ENCODE measurements at regions not wholly inside any gene's neighbourhood (a gene's known extent, or its start where the extent isn't known, plus 50 kb on each side); places are given as distances from the start of the nearest gene placed in this dataset.

GRCh38 chr10:117626228-117626627, 83.7 kb downstream of the EMX2 start:
- Histone ChIP-seq H3K79me2 (ENCODE audit: control insufficient read depth in 1 of 2, insufficient read depth in 2 of 2, low read length in 2 of 2) (no peaks in the 10 kb centered on the region), H2AK5ac (ENCODE audit: low read depth, low read length) (no peak overlapping the region), H2BK15ac (ENCODE audit: low read length) (no peak overlapping the region), H2BK20ac (ENCODE audit: low read length) (no peak overlapping the region), H3K9ac (replicated peaks in 1 of 4; ENCODE audit: extremely low read depth in 1 of 4, low read depth in 3 of 4, low read length in 3 of 4) (no peak overlapping the region), H4K20me1 (replicated peaks in 1 of 2; ENCODE audit: control insufficient read depth in 1 of 2, insufficient read depth in 2 of 2, low read length in 2 of 2) (no peaks in the 10 kb centered on the region), H3K56ac (replicated peaks; ENCODE audit: insufficient read length, low read depth, low read length) (no peak overlapping the region), H3K36me3 (ENCODE audit: control insufficient read depth in 2 of 4, insufficient read depth in 4 of 4, low read length in 3 of 4) (no peaks in the 10 kb centered on the region), H3K27me3 (replicated peaks in 1 of 4; ENCODE audit: control insufficient read depth in 3 of 4, extremely low read depth in 1 of 4, insufficient read depth in 3 of 4, low read length in 3 of 4) (no peaks in the 10 kb centered on the region), H3K9me3 (ENCODE audit: insufficient read depth in 2 of 2, low read depth in 1 of 2, low read length in 1 of 2) (no peaks in the 10 kb centered on the region; a peak in 1 of 4 replicates), H3K23ac (ENCODE audit: insufficient read length) (no peak overlapping the region), H3K4me3 (ENCODE audit: extremely low read depth in 1 of 4, insufficient read depth in 2 of 4, low read depth in 3 of 4, low read length in 4 of 4) (no peak overlapping the region), H3K23me2 (ENCODE audit: low read depth, low read length) (no peaks in the 10 kb centered on the region), H2BK5ac (ENCODE audit: low read depth, low read length) (no peak overlapping the region), H4K8ac (ENCODE audit: extremely low read depth, insufficient read depth, low read length) (no peak overlapping the region), H3K18ac (ENCODE audit: extremely low read depth, low read length) (no peak overlapping the region), H3K79me1 (ENCODE audit: low read depth, low read length) (no peaks in the 10 kb centered on the region), H2BK12ac (ENCODE audit: low read depth, low read length) (no peak overlapping the region), H2AFZ (ENCODE audit: low read length) (no peak overlapping the region), H3K4ac (replicated peaks; ENCODE audit: insufficient read length, low read depth, low read length) (no peak overlapping the region), H3K27ac (ENCODE audit: low read depth, low read length) (no peak overlapping the region), H4K5ac (ENCODE audit: insufficient read length, low read depth, low read length) (no peak overlapping the region), H3K14ac (ENCODE audit: insufficient read length) (no peak overlapping the region), H3K4me2 (ENCODE audit: insufficient read depth in 1 of 2, low read depth in 2 of 2, low read length in 2 of 2) (no peak overlapping the region), H4K91ac (replicated peaks; ENCODE audit: insufficient read length, low read length) (no peak overlapping the region), H3K4me1 (replicated peaks in 1 of 4; ENCODE audit: control insufficient read depth in 3 of 4, insufficient read depth in 4 of 4, low read length in 3 of 4) (no peaks in the 10 kb centered on the region), H2BK120ac (replicated peaks; ENCODE audit: low read depth, low read length) (no peak overlapping the region)
- DNase-seq (ENCODE audit: low read depth in 1 of 2, low spot score in 2 of 2) (peak in 1 of 2 experiments; percentile 4), FAIRE-seq (no peak)
- WGBS, 2 experiments (ENCODE audit: extremely low coverage in 1 of 2, insufficient coverage in 1 of 2, insufficient read length in 1 of 2, insufficient replicate concordance in 2 of 2, low coverage in 1 of 2, low lambda C conversion rate in 2 of 2, missing lambda C conversion rate in 1 of 2), result 96% methylated on average over 8 of the region's 8 CpGs; no CpG with 5 or more reads in 1 of the 2 experiments
- ChIA-PET POLR2A (ENCODE audit: partially characterized antibody) (no interaction called here), CTCF (ENCODE audit: partially characterized antibody) (interaction anchor here (1.0 kb wide), 1 partner anchor 75 kb away, joined by 6 read pairs; no protein-coding TSS in a partner anchor)
- TF ChIP-seq BCL11A (IDR thresholded peaks at IDR 0.05; ENCODE audit: low read depth in 2 of 2, low read length in 2 of 2) (no peak), KDM1A (IDR thresholded peaks at IDR 0.05; ENCODE audit: borderline replicate concordance, low read length) (no peak)

Measured in H1 (cell line).